CD4-positive, alpha-beta T cell treated with Interleukin-4 for 4 hours (primary cell): ENCODE measurements at regions not wholly inside any gene's neighbourhood (a gene's known extent, or its start where the extent isn't known, plus 50 kb on each side); places are given as distances from the start of the nearest gene placed in this dataset.
"Not testable (repeated sequence)": the region's sequence is repeated elsewhere in the genome, so short reads cannot be mapped to it uniquely, and the experiment has no call there.

Experiments
- DNase-seq: peaks from one replicate; pipeline ENCODE4 v3.0.0-alpha.2; 2020

- DNase-seq = no peak
Measured at GRCh38 chr10:52551046-52551445, 221.5 kb downstream of the MBL2 start.

DNA sequence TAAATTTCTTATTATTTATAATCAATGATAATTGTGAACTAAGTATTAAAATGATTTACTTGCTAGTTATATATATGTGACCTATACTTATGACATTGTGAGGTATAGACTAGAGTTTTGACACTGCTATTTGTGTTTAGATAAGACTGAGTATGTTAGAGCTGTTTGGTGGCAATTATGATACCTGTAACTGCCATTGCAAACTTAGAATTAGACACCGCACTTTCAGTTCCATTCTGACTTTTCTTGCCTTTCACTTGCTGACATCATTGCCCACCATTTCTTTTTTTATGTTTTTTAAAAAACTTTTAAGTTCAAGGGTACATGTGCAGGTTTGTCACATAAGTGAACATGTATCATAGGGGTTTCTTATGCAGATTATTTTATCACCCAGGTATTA lies 214.5 kb downstream of the MBL2 start:
- DNase-seq = no peak

DNA sequence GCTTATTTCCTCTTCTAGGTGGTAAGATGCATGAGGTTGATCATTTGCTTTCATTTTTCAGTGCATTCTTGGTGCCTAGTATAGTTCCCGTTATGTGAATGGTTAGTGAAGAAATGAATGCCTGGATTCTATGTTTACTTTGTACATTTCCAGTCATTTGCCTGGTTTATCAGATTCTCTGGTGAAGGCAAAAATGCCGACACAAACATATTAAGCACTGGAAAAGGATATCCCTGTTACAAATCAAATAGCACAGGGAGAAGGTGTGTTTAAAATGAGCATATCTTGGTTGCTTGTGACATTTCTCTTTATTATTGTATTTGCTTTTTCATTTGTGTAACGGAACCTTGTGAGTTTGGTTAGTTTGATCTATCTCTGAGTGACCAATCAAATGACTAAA lies 211.3 kb downstream of the MBL2 start:
- DNase-seq = no peak

GRCh38 chr10:52563360-52563759 lies 209.2 kb downstream of the MBL2 start:
- no peak for DNase-seq

GRCh38 chr10:52566471-52567246 lies 205.9 kb downstream of the MBL2 start:
- DNase-seq = no peak

- no peak for DNase-seq
Measured at GRCh38 chr10:52567247-52567580, 205.4 kb downstream of the MBL2 start.

GRCh38 chr10:52568309-52568708 lies 204.3 kb downstream of the MBL2 start:
- DNase-seq = no peak

- DNase-seq = no peak
Measured at GRCh38 chr10:52570490-52570889, 202.1 kb downstream of the MBL2 start.

GRCh38 chr10:52571018-52571417 lies 201.6 kb downstream of the MBL2 start:
- DNase-seq = no peak

- DNase-seq = no peak
Measured at GRCh38 chr10:52571516-52572182, 200.9 kb downstream of the MBL2 start.

DNA sequence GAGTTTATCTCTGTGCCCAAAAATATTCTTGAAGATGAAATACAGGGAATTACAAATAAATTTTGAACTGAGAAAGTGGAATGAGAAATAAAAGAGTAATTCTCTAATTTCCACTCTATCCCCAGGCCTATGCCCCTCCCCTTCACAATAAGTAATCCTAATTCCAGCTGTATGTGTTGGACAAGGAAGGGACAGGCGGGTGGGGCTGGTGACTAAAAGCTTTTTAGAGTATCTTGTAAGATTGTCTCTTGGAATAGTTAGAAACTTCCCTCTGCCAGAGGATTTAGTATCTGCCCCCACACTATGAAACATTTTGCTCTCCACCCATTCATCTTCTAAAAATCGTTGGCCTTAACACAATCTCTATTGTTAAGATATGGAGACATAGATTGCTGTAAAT lies 199.2 kb downstream of the MBL2 start:
- DNase-seq = no peak

DNA sequence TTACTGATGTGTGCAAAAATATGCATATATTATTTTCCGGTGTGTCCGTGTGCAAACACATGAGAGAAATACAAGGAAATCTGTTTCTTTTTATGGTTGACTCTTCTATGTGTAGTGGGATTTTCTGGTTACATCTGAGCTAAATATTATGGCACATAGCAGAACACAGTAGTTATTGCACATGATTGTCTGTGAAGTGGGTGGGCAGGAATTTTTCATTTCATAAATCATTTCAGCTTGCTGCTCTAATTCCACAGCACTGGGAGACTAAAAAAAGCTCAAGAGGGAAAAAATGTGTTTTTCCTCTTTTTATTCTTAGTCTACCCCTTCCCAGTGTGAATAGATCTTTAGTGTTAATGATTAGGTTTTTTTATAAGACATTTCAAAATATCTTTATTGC lies 197.9 kb downstream of the MBL2 start:
- DNase-seq = no peak

DNA sequence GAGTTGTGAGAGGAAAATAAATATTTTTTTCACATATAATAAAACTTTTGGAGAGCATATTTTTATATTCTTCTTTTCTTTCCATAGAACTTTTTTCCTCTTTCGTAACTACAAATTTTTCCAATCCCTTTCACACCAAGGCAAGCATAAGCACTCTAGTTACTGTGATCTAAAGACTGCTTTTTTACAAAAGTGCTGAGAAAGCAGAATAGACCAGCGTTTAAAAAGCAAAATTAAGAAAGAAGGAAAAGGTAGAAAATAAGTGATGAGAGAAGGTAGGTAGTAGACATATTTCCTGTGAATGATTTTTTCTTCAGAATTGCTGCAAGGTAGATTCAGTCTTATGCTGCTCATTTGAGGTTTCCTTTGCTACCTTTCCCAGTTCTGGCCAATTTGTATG lies 195.5 kb downstream of the MBL2 start:
- no peak for DNase-seq

GRCh38 chr10:52578871-52579405 lies 193.6 kb downstream of the MBL2 start:
- no peak for DNase-seq

- DNase-seq = not testable (repeated sequence)
Measured at GRCh38 chr10:52581636-52582035, 190.9 kb downstream of the MBL2 start.

- DNase-seq = no peak
Measured at GRCh38 chr10:52583336-52583735, 189.2 kb downstream of the MBL2 start.

DNA sequence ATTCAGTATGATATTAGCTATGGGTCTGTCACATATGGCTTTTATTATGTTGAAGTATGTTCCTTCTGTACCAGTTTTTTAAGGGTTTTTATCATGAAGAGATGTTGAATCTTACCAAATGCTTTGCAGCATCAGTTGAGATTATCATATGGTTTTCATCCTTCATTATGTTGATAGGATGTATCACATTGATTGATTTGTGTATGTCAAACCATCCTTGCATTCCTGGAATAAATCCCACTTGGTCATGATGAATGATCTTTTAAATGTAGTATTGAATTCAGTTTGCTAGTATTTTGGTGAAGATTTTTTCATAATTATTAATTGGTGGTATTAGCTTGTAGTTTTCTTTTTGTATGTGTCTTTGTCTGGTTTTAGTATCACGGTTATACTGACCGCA lies 185.9 kb downstream of the MBL2 start:
- no peak for DNase-seq

- DNase-seq = no peak
Measured at GRCh38 chr10:52597189-52597863, 175.3 kb downstream of the MBL2 start.

DNA sequence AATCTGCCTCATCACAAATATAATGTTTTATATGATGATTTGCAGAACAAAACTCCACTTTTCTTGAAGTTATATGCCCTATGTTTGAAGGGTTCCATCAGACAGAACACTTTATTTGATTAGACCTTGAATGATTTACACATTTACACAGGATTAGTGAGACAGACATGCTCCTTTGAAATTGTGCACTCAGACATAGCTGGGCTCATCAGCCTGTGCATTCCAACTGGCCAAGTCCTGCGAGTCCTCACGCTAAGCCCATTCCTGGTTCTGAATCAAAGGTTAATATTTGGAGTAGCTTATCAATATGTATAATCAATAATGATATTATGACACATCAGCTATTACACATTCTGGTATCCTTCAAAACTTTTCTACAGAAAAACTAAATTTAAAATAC lies 173.6 kb downstream of the MBL2 start:
- DNase-seq = no peak

DNA sequence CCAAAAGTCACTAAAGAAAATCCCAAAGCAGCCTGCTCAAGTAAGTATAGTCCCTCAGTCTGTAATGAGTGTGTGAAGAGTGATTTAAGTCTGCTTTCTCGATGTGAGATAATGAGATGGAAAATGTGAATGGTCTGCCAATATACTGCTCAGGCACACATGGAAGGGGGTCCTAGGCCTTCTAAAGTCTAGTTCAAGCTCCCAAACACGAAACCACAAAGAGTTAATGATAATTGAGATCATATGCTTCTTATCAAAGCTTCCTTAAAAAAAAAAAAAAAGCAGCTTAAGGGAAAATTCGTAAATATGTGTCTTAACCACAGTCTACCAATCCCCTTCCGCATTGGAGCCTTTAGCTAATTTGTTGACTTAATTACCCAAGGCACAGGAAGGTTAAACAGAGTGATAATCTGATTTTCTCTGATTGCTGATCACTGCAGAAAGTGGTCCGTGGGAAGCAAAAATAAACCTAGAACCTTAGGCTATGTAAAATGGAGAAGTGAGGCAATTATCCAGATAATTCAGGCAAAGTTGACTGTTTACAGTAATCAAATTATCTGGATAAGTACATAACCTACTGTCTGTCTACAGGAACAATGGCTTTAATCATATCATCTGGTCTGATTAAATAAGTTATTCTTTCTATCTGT lies 172.9 kb downstream of the MBL2 start:
- DNase-seq = no peak

- DNase-seq = not testable (repeated sequence)
Measured at GRCh38 chr10:52604131-52604530, 168.5 kb downstream of the MBL2 start.

DNA sequence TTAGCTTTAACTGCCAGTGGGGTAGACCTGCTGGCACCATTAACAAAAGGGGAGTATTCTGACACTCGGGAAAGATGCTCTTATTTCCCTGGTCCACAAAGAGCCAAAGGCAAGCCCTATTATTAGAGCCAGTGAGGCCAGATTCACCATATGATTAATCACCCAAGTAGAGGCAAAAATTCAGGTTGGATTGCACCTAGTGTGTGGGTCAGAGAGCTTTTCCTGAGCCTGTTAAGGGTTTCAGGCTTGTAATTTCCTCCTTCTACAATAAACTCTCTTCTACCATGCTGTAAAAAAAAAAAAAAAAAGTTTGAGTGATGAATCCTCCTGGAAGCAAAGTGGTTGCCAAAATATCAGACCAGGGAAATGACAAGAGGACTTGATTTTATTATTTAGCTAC lies 163.5 kb downstream of the MBL2 start:
- no peak for DNase-seq

GRCh38 chr10:52609626-52610240 lies 162.9 kb downstream of the MBL2 start:
- DNase-seq = no peak
